Mesendoderm (in vitro differentiated cells): ENCODE measurements at regions not wholly inside any gene's neighbourhood (a gene's known extent, or its start where the extent isn't known, plus 50 kb on each side); places are given as distances from the start of the nearest gene placed in this dataset.

Source experiments
- DNase-seq: peaks from one replicate; pipeline ENCODE4 v3.0.0; 2013
- H2AK5ac ChIP-seq: 2 replicates; pipeline ENCODE4 v1.6.1; 2013; ENCODE audit warnings: low read length, inconsistent platforms
- H2BK120ac ChIP-seq: 2 replicates; pipeline ENCODE4 v1.6.1; 2013; ENCODE audit warnings: low read depth, mild to moderate bottlenecking, low read length, moderate library complexity, mixed read lengths
- H2BK15ac ChIP-seq: replicated peaks from 2 replicates; pipeline ENCODE4 v1.6.1; 2013; ENCODE audit warnings: low read depth, mild to moderate bottlenecking, moderate library complexity
- H2BK5ac ChIP-seq: 2 replicates; pipeline ENCODE4 v1.6.1; 2013; ENCODE audit warnings: low read length, inconsistent platforms
- H3K18ac ChIP-seq: 2 replicates; pipeline ENCODE4 v1.6.1; 2013; ENCODE audit warnings: mild to moderate bottlenecking, low read length, mixed read lengths
- H3K23ac ChIP-seq: one replicate; pipeline ENCODE4 v1.6.1; 2013; ENCODE audit warnings: low read length
- H3K27ac ChIP-seq: 2 replicates; pipeline ENCODE4 v1.5.1; 2013; ENCODE audit warnings: low read depth, mild to moderate bottlenecking, inconsistent platforms, low read length, moderate library complexity
- H3K27me3 ChIP-seq: 2 replicates; pipeline ENCODE4 v1.6.1; 2013; ENCODE audit warnings: low read length, control low read depth, mild to moderate bottlenecking, inconsistent platforms; ENCODE audit not compliant: insufficient read depth, poor library complexity
- H3K36me3 ChIP-seq: 2 replicates; pipeline ENCODE4 v1.6.1; 2013; ENCODE audit warnings: low read length, inconsistent platforms; ENCODE audit not compliant: control insufficient read depth, insufficient read depth
- H3K4ac ChIP-seq: one replicate; pipeline ENCODE4 v1.6.1; 2013; ENCODE audit warnings: low read depth, mild to moderate bottlenecking, low read length, moderate library complexity
- H3K4me1 ChIP-seq: 2 replicates; pipeline ENCODE4 v1.6.1; 2013; ENCODE audit warnings: low read depth, low read length, inconsistent platforms; ENCODE audit not compliant: control insufficient read depth
- H3K4me2 ChIP-seq: 2 replicates; pipeline ENCODE4 v1.6.1; 2013; ENCODE audit warnings: low read length
- H3K4me3 ChIP-seq: 2 replicates; pipeline ENCODE4 v1.5.1; 2013; ENCODE audit warnings: mild to moderate bottlenecking, low read length
- H3K56ac ChIP-seq: one replicate; pipeline ENCODE4 v1.6.1; 2013; ENCODE audit warnings: low read length
- H3K79me1 ChIP-seq: 2 replicates; pipeline ENCODE4 v1.6.1; 2013; ENCODE audit warnings: low read length, inconsistent platforms
- H3K79me2 ChIP-seq: 2 replicates; pipeline ENCODE4 v1.6.1; 2013; ENCODE audit warnings: mild to moderate bottlenecking, low read length; ENCODE audit not compliant: control insufficient read depth, insufficient read depth
- H3K9ac ChIP-seq: 2 replicates; pipeline ENCODE4 v1.6.1; 2013; ENCODE audit warnings: low read length, inconsistent platforms
- H4K5ac ChIP-seq: one replicate; pipeline ENCODE4 v1.6.1; 2013; ENCODE audit warnings: low read length
- H4K8ac ChIP-seq: one replicate; pipeline ENCODE4 v1.6.1; 2013; ENCODE audit warnings: low read depth, mild to moderate bottlenecking, control low read depth, low read length, moderate library complexity
- WGBS: extraction: QIAGEN DNeasy Blood & Tissue Kit; methylation state at CpG from one replicate; pipeline ENCODE4 v1.1.7; 2013; ENCODE audit warnings: low lambda C conversion rate, missing lambda C conversion rate; ENCODE audit not compliant: insufficient coverage; ENCODE audit errors: extremely low coverage; 5-methylcytosine and 5-hydroxymethylcytosine counted together

- WGBS: no CpG with 5 or more reads among the region's 3 CpGs
- H3K4me2 ChIP-seq: no peak overlapping the region
- no peaks in the 10 kb centered on the region for H3K27me3 ChIP-seq
- no peak overlapping the region for H2BK15ac ChIP-seq
- no peaks in the 10 kb centered on the region for H3K4me1 ChIP-seq
- no peak overlapping the region for H3K4me3 ChIP-seq
- no peak for DNase-seq
- no peak overlapping the region for H3K56ac ChIP-seq
- no peaks in the 10 kb centered on the region for H3K36me3 ChIP-seq
- no peaks in the 10 kb centered on the region for H3K79me1 ChIP-seq
- no peak overlapping the region for H4K5ac ChIP-seq
- H3K79me2 ChIP-seq: no peaks in the 10 kb centered on the region
- no peak overlapping the region for H3K9ac ChIP-seq
- H3K18ac ChIP-seq: no peak overlapping the region
- no peak overlapping the region for H2BK120ac ChIP-seq
- H2AK5ac ChIP-seq: no peak overlapping the region
- no peak overlapping the region for H3K4ac ChIP-seq
- H3K23ac ChIP-seq: no peak overlapping the region
- no peak overlapping the region for H4K8ac ChIP-seq
- H3K27ac ChIP-seq: no peak overlapping the region
- no peak overlapping the region for H2BK5ac ChIP-seq
Observed at GRCh38 chr13:39971526-39971925, 316.1 kb downstream of the COG6 start.

- Histone ChIP-seq H2AK5ac (no peak overlapping the region), H3K27ac (no peak overlapping the region), H2BK5ac (no peak overlapping the region), H3K56ac (no peak overlapping the region), H3K79me2 (no peaks in the 10 kb centered on the region), H3K4me2 (no peak overlapping the region), H3K4ac (no peak overlapping the region), H3K27me3 (no peaks in the 10 kb centered on the region), H2BK15ac (no peak overlapping the region), H3K4me3 (no peak overlapping the region), H4K8ac (no peak overlapping the region), H3K23ac (no peak overlapping the region), H3K4me1 (no peaks in the 10 kb centered on the region), H4K5ac (no peak overlapping the region), H3K9ac (no peak overlapping the region), H3K36me3 (no peaks in the 10 kb centered on the region), H3K79me1 (no peaks in the 10 kb centered on the region), H3K18ac (no peak overlapping the region), H2BK120ac (no peak overlapping the region)
- peak; percentile 34 for DNase-seq
- WGBS: no CpG with 5 or more reads among the region's 6 CpGs
Observed at GRCh38 chr13:39976481-39976880, 321.0 kb downstream of the COG6 start.

- Histone ChIP-seq H3K9ac (no peak overlapping the region), H3K4ac (no peak overlapping the region), H3K36me3 (no peaks in the 10 kb centered on the region), H3K4me1 (no peaks in the 10 kb centered on the region), H3K79me2 (no peaks in the 10 kb centered on the region), H3K79me1 (no peaks in the 10 kb centered on the region), H2BK120ac (no peak overlapping the region), H2AK5ac (no peak overlapping the region), H3K4me2 (no peak overlapping the region), H4K5ac (no peak overlapping the region), H3K23ac (no peak overlapping the region), H3K18ac (no peak overlapping the region), H2BK5ac (no peak overlapping the region), H3K27me3 (no peaks in the 10 kb centered on the region), H3K27ac (no peak overlapping the region), H2BK15ac (no peak overlapping the region), H3K56ac (no peak overlapping the region), H3K4me3 (no peak overlapping the region), H4K8ac (no peak overlapping the region)
- DNase-seq: no peak
Observed at GRCh38 chr13:39981056-39981455, 325.6 kb downstream of the COG6 start.

GRCh38 chr13:39982745-39983144, 327.3 kb downstream of the COG6 start:
- Histone ChIP-seq H3K9ac (no peak overlapping the region), H3K4me3 (no peak overlapping the region), H3K23ac (no peak overlapping the region), H4K8ac (no peak overlapping the region), H3K4ac (no peak overlapping the region), H3K79me2 (no peaks in the 10 kb centered on the region), H3K4me2 (no peak overlapping the region), H2BK5ac (no peak overlapping the region), H2AK5ac (no peak overlapping the region), H3K18ac (no peak overlapping the region), H3K36me3 (no peaks in the 10 kb centered on the region), H3K56ac (no peak overlapping the region), H3K4me1 (no peaks in the 10 kb centered on the region), H2BK15ac (no peak overlapping the region), H3K27me3 (no peaks in the 10 kb centered on the region), H3K79me1 (no peaks in the 10 kb centered on the region), H2BK120ac (no peak overlapping the region), H3K27ac (no peak overlapping the region), H4K5ac (no peak overlapping the region)
- WGBS: no CpG with 5 or more reads among the region's 4 CpGs
- DNase-seq: no peak

- Histone ChIP-seq H3K4me1 (no peaks in the 10 kb centered on the region), H3K27ac (no peak overlapping the region), H4K5ac (no peak overlapping the region), H2BK120ac (no peak overlapping the region), H3K79me2 (no peaks in the 10 kb centered on the region), H3K18ac (no peak overlapping the region), H3K27me3 (no peaks in the 10 kb centered on the region), H3K4me2 (no peak overlapping the region), H4K8ac (no peak overlapping the region), H3K23ac (no peak overlapping the region), H3K4ac (no peak overlapping the region), H2AK5ac (no peak overlapping the region), H3K9ac (no peak overlapping the region), H3K36me3 (no peaks in the 10 kb centered on the region), H3K4me3 (no peak overlapping the region), H2BK15ac (no peak overlapping the region), H3K79me1 (no peaks in the 10 kb centered on the region), H2BK5ac (no peak overlapping the region), H3K56ac (no peak overlapping the region)
- DNase-seq: no peak
- WGBS: no CpG with 5 or more reads among the region's 4 CpGs
Observed at GRCh38 chr13:39985071-39985470, 329.6 kb downstream of the COG6 start.

GRCh38 chr13:39988351-39988750, 332.9 kb downstream of the COG6 start:
- H3K36me3 ChIP-seq: no peaks in the 10 kb centered on the region

More at GRCh38 chr13:39988351-39988750, 332.9 kb downstream of the COG6 start:
- Histone ChIP-seq H3K27me3 (no peaks in the 10 kb centered on the region), H4K5ac (no peak overlapping the region), H3K23ac (no peak overlapping the region), H4K8ac (no peak overlapping the region), H3K18ac (no peak overlapping the region), H3K4me1 (no peaks in the 10 kb centered on the region), H3K4ac (no peak overlapping the region), H3K9ac (no peak overlapping the region), H3K79me2 (no peaks in the 10 kb centered on the region), H3K27ac (no peak overlapping the region), H2BK15ac (no peak overlapping the region), H3K56ac (no peak overlapping the region), H3K4me3 (no peak overlapping the region), H3K4me2 (no peak overlapping the region), H2AK5ac (no peak overlapping the region), H2BK5ac (no peak overlapping the region), H2BK120ac (no peak overlapping the region), H3K79me1 (no peaks in the 10 kb centered on the region)
- DNase-seq: no peak
- no CpG with 5 or more reads among the region's 6 CpGs for WGBS
